ENCODE measurements at regions not wholly inside any gene's neighbourhood (a gene's known extent, or its start where the extent isn't known, plus 50 kb on each side); places are given as distances from the start of the nearest gene placed in this dataset.

- intact Hi-C loops (cut with DNase I), result no loop called here
- no peak for DNase-seq
- no peak for ATAC-seq (ENCODE audit: poor library complexity)
Measured at GRCh38 chr22:49452362-49452946, 375.2 kb downstream of the BRD1 start.

GRCh38 chr22:49451070-49451840 is 376.4 kb downstream of the BRD1 start:
- no peak for ATAC-seq (ENCODE audit: poor library complexity)
- no peak for DNase-seq
- intact Hi-C loops (cut with DNase I), result no loop called here

GRCh38 chr22:49450498-49450897 is 377.2 kb downstream of the BRD1 start:
- intact Hi-C loops (cut with DNase I), result no loop called here
- DNase-seq, result no peak
- ATAC-seq (ENCODE audit: poor library complexity), result no peak

- ATAC-seq (ENCODE audit: poor library complexity) (no peak), DNase-seq (no peak)
- intact Hi-C loops (cut with DNase I), result no loop called here
Measured at GRCh38 chr22:49449811-49450446, 377.7 kb downstream of the BRD1 start.

- no peak for ATAC-seq (ENCODE audit: poor library complexity)
- no peak for DNase-seq
- intact Hi-C loops (cut with DNase I), result no loop called here
Measured at GRCh38 chr22:49449377-49449776, 378.3 kb downstream of the BRD1 start.

GRCh38 chr22:49448526-49448925 is 379.1 kb downstream of the BRD1 start:
- ATAC-seq (ENCODE audit: poor library complexity), result no peak
- no peak for DNase-seq
- intact Hi-C loops (cut with DNase I), result no loop called here

- DNase-seq (no peak), ATAC-seq (ENCODE audit: poor library complexity) (no peak)
- intact Hi-C loops (cut with DNase I), result no loop called here
Measured at GRCh38 chr22:49447837-49448236, 379.8 kb downstream of the BRD1 start.

- no peak for ATAC-seq (ENCODE audit: poor library complexity)
- no peak for DNase-seq
- intact Hi-C loops (cut with DNase I), result no loop called here
Measured at GRCh38 chr22:49446759-49447710, 380.6 kb downstream of the BRD1 start.

- intact Hi-C loops (cut with DNase I), result no loop called here
- ATAC-seq (ENCODE audit: poor library complexity) (no peak), DNase-seq (no peak)
Measured at GRCh38 chr22:49446145-49446758, 381.4 kb downstream of the BRD1 start.

GRCh38 chr22:49444781-49445180 is 382.9 kb downstream of the BRD1 start:
- intact Hi-C loops (cut with DNase I), result no loop called here
- DNase-seq (no peak), ATAC-seq (ENCODE audit: poor library complexity) (no peak)

GRCh38 chr22:49440931-49441330 is 386.7 kb downstream of the BRD1 start:
- ATAC-seq (ENCODE audit: poor library complexity) (no peak), DNase-seq (no peak)
- intact Hi-C loops (cut with DNase I), result no loop called here

GRCh38 chr22:49439373-49439772 is 388.3 kb downstream of the BRD1 start:
- DNase-seq, result no peak
- ATAC-seq (ENCODE audit: poor library complexity), result no peak
- intact Hi-C loops (cut with DNase I), result no loop called here

- intact Hi-C loops (cut with DNase I), result no loop called here
- no peak for DNase-seq
- ATAC-seq (ENCODE audit: poor library complexity), result no peak
Measured at GRCh38 chr22:49437956-49438355, 389.7 kb downstream of the BRD1 start.

GRCh38 chr22:49437356-49437755 is 390.3 kb downstream of the BRD1 start:
- ATAC-seq (ENCODE audit: poor library complexity) (no peak), DNase-seq (no peak)
- intact Hi-C loops (cut with DNase I), result no loop called here

- intact Hi-C loops (cut with DNase I), result no loop called here
- ATAC-seq (ENCODE audit: poor library complexity) (no peak), DNase-seq (no peak)
Measured at GRCh38 chr22:49436056-49436455, 391.6 kb downstream of the BRD1 start.

- intact Hi-C loops (cut with DNase I), result no loop called here
- no peak for ATAC-seq (ENCODE audit: poor library complexity)
- no peak for DNase-seq
Measured at GRCh38 chr22:49435596-49435995, 392.1 kb downstream of the BRD1 start.

- DNase-seq (no peak), ATAC-seq (ENCODE audit: poor library complexity) (no peak)
- intact Hi-C loops (cut with DNase I), result no loop called here
Measured at GRCh38 chr22:49433717-49434611, 393.7 kb downstream of the BRD1 start.
